GM21423 (cell line): ENCODE measurements at regions not wholly inside any gene's neighbourhood (a gene's known extent, or its start where the extent isn't known, plus 50 kb on each side); places are given as distances from the start of the nearest gene placed in this dataset.
A peak's percentile ranks its signal among the peaks of the same experiment; 100 is the strongest.

ENCODE experiments used
- ATAC-seq: cut with Tn5 transposase; IDR thresholded peaks from one replicate; pipeline ENCODE4 v1.9.1; 2021; ENCODE audit warnings: mild to moderate bottlenecking, moderate library complexity; ENCODE audit not compliant: unreplicated experiment

DNA sequence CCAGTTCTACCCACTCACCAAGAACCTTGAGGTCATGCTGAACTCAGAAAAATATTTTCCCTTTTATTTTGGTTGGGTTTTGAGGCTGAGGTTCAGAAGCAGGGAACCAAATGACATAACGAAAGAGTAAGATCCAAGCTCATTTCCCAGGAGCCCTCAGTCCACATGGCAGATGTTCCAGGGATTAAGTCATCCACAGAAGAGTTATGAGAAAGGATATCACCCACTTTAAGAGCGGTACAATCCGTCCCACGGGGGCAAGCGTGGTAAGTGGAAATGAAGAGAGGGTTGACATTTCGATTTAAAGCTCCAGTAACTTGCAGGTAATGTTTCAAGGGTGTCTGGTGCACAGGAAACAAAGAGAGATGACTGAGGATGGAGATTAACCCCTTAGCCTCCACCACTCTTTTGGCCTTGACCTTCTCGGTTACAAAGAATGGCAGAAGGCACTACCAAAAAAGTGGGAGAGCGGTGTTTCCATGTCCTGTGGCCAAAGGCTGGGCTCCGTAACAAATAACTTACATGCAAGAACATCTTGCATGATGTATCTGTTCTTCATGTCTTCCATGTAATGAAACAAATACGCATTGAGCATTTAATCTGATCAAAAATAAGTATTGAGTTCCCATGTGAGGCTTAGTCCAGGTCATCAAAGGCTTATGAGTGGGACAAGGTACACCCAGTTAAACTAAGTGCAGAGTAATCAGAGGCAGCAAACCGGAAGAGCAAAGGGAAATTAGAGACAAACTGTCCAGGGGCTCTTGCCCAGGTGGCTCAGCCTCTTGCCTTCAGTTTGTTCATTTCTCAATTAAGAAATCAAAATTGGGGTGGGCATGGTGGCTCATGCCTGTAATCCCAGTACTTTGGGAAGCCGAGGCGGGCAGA lies 241.4 kb downstream of the TOMM20 start:
- ATAC-seq: no peak

DNA sequence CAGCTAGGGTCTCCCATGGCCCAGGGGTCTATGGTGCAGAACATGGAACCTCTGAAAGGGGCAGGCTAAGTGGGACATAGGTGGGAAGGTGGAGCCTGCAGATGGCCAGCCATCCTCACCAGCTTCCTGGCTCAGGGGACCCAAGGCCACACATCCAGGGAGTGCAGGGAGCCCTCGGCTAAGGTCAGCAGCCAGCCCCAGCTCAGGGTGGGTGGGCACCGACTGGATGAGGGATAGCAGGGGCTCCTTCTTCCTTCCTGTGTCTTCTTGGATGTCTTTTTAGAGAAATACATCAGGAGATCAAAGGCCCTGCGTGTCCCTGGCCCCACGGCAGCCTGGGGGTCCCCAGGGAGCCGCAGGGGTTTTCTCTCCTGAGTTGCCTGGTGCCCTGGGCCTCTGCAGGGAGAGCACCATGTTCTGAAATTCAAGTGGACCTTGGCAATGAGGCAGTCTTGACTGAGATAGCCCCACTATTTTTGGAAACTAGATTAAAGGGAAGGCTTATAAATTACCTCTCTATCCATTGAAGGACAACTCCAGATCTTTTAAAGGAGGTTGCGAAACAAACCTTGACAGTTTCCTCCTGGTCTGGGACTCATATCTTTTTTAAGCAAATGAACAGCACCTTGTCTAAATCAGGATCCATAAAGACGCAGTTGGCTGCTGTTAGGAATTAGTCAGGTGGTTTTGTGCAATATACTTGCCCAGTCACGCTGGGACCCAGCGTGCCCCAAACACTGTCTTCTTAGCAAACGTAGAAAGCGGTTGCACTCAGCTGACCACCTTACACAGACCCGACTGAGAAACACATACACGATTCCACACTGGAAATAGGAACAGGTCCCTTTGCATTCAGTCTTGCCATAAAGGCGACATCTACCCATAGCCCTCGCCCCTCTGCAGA lies 242.3 kb downstream of the TOMM20 start:
- ATAC-seq: no peak

DNA sequence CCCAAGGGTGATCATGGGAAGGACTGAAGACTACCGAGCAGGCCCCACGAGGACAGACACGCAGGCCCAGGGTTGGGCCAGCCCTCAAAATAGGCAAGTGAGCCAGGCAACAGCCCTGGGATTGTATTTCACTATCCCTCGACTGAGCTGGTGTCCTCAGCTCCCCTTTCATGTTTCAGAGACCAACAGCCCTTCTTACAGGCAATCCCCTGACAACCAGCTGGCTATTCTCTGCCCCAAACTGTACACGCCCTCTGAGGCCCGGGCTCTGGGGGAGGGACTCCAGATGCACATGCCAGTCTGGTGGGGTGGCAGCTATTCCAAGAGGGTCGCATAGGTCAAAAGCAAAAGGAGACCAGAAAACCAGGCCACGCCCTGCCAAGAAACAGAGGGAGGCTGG lies 243.0 kb downstream of the TOMM20 start:
- ATAC-seq: no peak

DNA sequence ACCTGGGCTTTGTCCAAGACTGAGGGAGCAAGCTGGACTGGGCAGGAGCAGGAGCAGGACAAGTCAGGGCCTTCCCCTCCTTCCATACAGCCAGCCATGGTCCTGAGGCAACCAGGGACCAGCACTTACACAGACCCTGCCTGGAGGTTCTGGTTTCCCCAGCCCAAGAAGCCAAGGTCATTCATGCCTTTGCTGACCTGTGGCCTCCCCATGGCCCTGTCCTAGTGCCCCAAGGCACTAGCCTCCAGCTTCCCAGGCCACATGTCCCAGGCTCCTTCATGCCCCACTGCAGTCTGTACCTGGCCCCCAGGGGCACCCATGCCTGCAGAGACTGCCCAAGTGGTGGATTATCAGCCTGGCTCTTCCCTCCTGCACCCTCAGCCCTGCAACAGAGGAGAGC lies 243.9 kb downstream of the TOMM20 start:
- ATAC-seq: no peak

DNA sequence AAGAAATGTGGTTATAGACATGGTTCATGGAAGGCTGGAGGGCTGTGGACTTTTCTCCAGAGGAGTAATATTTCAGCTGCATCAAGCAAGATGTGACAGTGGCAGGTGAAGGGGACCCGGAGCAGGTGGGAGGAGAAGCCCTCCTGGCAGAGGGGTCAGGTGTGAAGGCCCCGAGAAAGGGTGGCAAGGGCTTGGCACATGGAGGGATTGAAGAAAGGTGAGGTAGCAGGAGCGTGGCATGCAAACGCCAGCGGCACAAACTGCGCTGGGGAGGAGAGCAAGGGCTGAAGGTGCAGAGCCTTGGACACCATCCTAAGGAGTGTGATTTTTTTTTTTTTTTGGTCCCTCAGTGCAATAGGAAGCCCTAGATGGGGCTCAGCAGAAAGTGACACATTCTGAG lies 244.6 kb downstream of the TOMM20 start:
- no peak for ATAC-seq

DNA sequence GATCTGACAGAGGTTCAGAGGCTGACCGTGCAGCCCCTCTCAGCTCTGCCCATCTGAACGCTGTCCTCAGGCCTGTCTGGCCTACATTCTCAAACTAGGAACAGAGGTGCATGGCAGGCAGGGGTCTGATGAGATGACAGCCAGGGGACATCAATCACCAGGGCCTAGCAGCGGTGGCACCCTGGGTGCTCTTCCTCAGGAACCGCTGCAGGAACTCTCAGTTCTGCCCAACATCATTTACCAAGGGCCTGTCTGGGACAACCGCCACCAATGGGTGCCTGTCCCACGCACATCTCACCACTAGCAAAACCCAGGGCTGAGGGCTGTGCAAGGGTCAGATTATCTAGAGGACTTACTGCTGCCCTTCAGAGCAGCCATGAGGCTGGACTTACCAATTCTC lies 245.7 kb downstream of the TOMM20 start:
- no peak for ATAC-seq

DNA sequence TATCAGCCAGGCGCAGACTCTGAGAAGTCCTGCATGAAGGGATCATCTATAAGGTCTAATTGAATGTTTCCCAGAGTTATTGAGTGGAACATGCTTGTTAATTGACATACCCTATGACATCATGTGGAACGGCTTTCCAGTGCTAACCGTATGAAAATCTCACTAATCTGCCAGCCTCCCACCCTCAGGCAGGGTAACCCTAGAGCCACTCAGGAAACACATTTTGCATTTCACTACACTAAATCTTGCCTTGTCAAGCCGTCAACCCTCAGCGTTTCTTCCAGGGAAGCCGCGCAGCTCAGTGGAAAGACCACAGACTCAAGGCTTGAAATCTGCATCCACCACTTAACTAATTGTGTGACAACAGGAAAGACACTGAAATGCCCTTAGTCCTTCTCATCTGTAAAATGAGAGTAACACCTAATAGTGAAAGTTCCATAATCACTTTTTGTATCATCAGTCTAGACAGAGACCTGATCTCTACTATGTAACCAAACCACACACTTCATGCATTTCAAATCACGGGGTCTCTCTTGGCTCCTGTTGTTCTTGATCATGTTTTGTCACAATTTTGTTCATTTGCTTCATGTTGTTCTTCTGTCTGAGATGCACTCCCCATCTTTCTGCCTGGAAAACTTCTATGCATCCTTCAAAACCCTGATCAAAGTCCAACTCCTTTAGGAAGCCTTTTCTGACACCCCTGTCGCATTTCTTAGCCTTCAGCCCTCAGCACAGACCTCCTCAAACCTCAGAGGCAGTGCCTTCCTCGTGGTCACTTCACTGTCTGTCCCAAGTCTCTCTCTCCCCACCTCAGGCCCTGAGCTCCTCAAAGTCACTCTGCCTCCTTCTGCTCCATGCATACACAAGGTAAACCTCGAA lies 246.5 kb downstream of the TOMM20 start:
- ATAC-seq: peak; percentile 90

DNA sequence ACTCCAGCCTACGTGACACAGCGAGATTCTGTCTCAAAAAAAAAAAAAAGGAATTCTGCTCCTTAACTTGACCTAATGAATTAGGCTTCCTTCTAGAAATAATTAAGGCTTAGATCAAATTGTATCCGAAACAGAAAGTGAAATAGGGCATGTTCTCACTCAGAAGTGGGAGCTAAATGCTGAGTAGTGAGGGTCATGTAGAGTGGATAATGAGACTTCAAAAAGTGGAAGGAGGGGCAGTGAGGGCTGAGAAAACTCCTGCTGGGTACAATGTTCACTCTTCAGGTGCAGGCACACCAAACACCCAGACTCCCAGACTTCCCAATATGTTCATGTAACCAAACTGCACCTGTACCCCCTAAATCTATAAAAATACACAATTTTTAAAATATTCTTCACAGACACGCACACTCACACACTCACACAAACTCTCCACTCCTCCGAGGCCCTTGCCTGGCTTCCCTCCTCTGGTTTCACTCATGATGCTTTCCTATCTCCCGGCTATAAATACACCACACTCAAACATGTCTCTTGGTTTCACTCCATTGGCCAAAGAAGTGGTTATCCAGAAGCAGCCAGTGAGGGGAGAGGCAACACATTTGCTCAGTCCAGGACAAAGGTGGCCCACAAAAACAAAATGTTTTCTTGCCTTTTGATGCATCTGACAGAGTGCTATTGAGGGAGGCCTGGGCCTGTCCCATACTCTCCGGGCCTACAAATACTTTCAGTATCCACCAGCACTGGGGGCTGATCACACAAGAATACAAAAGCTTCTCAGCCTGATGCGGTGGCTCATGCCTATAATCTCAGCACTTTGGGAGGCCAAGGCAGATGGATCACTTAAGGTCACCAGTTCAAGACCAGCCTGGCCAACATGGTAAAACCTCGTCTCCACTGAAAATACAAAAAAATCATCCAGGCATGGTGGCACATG lies 249.2 kb downstream of the TOMM20 start:
- ATAC-seq: no peak

DNA sequence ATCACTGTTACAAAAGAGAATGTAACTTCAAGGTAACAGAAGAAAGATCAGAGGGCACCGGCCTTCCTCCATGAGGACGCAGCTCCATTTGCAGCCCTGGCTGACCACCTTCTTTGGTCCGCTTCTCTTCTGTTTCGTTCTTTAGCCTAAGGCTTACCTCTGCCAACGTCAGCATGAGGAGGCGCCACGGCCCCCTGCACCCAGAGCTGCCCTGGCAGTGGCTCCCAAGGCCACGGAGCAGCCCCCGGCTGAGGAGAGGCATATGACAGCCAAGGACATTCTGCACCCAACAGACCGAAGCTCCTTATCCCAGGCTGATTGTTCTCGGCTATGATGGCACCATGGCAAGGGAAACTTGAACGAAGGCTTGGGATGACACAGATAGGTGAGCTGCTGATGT lies 250.3 kb downstream of the TOMM20 start:
- ATAC-seq: no peak

DNA sequence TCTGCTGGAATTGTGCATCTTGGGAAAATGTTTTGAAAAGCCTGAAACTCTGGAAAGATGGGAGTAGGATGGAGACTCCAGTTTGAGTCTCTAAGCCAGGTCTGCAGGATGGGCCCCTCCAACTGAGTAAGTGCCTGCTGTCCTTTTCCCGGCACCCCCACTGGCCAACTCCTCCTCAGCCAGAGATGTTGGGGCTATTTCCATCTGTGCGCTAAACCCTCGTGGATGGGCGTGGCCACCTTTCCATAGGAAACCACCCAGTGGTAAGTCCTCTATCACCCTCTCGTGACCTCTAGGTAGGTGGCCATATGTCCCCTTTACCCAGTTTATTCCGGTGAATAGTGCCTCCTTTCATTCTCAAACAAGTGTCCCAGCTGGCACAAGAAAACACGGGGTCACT lies 250.9 kb downstream of the TOMM20 start:
- ATAC-seq: no peak

DNA sequence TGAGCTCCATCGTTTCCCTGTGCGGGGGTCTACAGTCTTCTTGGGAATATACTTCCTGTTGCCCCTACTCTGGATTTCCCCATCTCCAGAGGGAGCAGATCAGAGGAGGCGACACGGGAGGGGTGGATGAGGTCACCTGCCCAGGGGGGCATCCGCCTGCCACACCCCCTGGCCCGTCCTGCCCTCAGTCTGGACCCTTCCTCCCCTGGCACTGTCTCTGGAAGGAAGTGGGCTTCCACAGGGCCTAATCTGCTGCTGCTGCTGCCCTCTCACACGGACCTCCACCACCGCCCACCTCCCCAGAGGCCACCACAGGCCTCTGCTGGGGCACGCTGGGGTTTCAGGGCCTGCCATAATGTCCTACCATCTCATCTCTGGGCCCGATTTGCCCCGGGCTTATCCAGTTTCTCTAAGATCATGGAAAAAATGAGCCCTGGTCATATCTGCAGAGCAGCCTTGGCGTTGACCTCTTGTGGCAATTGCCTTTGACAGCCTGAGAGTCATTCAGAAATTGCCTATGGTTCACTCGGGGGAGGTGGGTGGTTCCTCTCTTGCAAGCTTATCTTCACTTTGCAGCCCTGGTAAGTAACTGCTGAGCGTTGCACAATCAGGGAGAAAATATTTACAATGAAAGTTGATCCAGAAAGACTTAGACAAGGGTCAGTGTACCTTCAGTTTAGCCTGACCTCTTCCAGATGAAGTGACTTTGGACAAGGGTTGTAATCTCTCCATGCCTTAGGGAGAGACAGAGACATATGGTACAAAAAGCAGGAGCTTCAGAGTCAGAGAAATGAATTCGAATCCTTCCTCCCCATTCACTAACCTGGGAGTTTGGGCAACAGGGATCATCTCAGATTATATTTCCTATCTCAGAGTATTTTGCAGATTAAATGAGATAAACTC lies 252.4 kb downstream of the TOMM20 start:
- no peak for ATAC-seq

DNA sequence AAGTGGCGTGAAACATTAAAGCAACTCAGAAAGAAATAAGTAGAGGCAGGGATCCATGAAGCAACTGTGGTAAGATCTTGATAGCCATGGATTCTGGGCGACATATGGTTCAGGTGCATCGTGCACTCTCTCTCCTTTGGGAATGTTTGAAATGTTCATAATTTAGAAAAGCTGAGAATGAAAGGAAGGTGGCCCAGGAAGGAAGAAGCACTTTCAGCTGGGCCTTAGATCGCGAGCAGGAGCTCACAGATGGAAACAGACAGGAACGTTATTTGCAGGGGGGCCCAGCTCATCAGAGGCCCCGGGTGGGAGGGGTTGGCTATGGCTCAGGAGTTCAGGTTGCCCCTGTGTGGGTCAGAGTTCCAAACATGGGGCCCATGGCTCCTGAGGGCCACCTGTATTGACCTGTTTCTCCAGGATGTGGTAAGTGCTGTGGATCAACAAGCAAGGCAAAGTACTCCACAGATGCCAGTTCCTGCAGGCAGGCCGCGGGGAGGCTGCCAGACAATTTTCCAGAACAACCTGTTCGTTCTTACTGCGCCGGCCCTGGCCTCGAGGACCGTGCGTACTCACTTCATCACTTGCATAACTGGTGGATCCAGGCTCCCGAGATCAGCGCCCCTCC lies 253.2 kb downstream of the TOMM20 start:
- ATAC-seq: no peak

DNA sequence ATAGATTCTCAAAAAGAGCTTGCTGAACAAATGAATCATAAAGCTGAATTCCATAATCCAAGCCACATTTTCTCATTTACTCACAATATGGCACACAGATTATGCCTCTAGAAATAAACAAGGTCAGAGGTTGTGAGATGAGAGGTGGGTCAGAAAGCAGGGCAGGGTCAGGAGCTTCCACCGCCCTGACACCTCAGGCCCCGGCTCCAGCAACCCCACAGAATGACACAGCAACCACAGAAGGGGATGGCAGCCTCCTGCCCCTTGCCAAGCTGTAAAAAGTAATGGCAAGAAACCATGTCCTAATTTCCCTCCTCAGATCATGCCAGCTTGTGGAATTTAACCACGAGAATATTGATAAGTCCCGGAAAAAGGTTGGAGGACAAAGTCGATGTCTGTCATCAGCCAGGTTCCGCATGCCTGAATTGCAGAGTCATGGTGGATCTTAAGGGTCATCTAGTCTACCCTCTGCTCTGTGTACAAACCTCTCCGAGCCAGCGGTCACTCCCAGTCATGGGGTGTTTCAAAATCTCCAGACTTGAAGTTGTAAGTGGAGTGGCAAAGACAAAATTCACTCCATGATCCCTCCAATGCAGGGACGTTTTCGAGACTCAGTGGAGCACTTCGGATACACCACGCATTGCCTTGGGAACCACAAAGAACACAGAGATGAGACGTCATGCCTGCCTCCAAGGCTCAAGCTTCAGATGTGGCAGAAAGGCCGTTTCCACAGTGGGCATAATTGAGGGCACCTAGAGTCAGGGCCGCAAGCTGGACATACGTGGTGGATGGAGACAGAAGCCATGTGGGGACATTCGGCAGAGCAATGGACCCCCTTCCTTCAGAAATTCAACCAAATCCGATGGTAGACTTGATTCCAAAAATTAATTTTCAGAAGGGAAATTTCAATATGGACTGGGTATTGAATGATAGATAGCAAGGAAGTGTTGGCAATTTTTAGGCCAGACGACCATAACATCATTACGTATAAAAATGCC lies 254.0 kb downstream of the TOMM20 start:
- no peak for ATAC-seq

DNA sequence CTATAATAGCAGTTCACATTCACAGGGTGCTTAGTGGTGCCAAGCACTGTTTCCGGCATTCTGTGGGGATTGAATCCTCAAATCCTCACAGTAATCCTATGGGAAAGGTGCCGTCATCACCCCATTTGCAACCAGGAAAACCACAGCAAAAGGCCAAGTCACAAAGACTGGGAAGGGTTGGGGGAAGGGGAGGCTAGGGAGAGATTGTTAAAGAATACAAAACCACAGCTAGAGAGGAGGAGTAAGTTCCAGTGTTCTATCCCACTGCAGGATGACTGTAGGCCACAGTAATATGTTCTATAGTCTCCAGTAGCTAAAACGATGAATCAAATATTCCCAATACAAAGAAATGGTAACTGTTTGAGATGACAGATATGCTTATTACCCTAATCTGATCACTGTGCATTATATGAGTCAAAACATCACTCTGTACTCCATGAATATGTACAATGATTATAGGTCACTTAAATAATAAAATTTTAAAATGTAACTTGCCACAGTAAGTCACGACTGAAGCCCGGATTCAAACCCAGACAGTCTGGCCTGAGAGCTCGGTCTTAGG lies 256.8 kb downstream of the TOMM20 start:
- no peak for ATAC-seq

DNA sequence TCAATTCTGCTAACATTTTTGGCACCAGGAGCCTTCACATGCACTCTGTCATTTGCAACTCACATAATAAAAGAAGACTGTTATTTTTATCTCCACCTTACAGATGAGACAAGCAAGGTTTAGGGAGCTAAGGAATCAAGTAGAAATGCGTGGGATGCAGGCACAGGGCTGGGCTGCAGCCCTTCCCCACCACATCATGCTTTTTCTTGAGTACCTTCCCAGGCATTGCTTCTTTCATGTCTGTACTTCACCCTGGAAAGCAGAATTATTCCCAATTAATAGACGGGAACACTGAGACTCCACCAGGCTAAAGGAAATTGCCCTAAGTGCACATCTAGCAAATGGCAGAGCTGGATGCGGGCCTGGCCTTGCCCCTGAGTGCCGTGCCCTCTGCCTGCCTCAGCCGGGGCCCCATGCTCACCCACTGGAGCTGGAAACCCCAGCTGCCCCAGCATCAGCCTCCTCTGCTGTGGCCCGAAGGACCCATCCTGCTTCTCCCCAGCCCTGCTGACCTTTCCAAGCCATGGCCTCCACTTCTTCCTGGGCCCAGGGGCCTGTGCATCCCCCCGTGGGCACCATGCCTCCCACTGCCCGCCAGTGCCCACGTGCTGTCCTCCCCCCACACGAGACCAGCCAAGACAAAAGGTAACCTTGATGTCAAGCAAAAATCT lies 257.5 kb downstream of the TOMM20 start:
- no peak for ATAC-seq
